Erythroblast (primary cell): ENCODE measurements at regions not wholly inside any gene's neighbourhood (a gene's known extent, or its start where the extent isn't known, plus 50 kb on each side); places are given as distances from the start of the nearest gene placed in this dataset.

Source experiments
- GATA1 ChIP-seq: IDR thresholded peaks from 2 replicates; pipeline ENCODE4 v1.6.1; 2011; ENCODE audit warnings: low read depth, mild to moderate bottlenecking, control low read depth, low read length, moderate library complexity
- POLR2A ChIP-seq: IDR thresholded peaks from 2 replicates; pipeline ENCODE4 v1.6.1; 2011; ENCODE audit warnings: mild to moderate bottlenecking, low read length

DNA sequence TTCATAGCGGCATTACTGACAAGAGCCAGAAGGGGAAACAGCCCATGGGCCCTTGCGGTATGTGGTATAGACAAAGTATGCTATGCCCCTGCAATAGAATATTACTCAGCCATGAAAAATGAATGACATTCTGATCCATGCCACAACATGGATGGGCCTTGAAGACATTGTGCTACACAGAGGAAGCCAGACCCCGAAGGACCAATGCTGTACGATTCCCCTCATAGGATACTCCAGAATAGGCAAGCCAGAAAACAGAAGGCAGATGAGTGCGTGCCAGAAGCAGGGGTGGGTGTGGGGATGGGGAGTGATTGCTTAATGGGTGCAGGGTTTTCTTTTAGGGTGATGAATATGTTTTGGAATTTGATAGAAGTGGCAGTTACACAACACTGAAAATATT is 342.0 kb downstream of the TEX29 start:
- TF ChIP-seq POLR2A (no peak), GATA1 (no peak)
